LNCAP (cell line): ENCODE measurements at regions not wholly inside any gene's neighbourhood (a gene's known extent, or its start where the extent isn't known, plus 50 kb on each side); places are given as distances from the start of the nearest gene placed in this dataset.

ENCODE experiments used
- CTCF ChIP-seq: fragments of 450-650 bp; IDR thresholded peaks from 2 replicates; pipeline ENCODE4 v1.5.1; 2017; ENCODE audit warnings: mild to moderate bottlenecking

- TF ChIP-seq CTCF, result no peak
Measured at GRCh38 chr11:127454856-127455255, 454.3 kb upstream of the KIRREL3 start.

GRCh38 chr11:127452533-127452932, 452.0 kb upstream of the KIRREL3 start:
- no peak for TF ChIP-seq CTCF

- no peak for TF ChIP-seq CTCF
Measured at GRCh38 chr11:127451861-127452260, 451.3 kb upstream of the KIRREL3 start.

GRCh38 chr11:127448101-127448500, 447.5 kb upstream of the KIRREL3 start:
- TF ChIP-seq CTCF, result no peak

GRCh38 chr11:127445476-127445875, 444.9 kb upstream of the KIRREL3 start:
- TF ChIP-seq CTCF, result no peak

- no peak for TF ChIP-seq CTCF
Measured at GRCh38 chr11:127443297-127443696, 442.7 kb upstream of the KIRREL3 start.

GRCh38 chr11:127440616-127441015, 440.0 kb upstream of the KIRREL3 start:
- TF ChIP-seq CTCF, result no peak

GRCh38 chr11:127425281-127425680, 424.7 kb upstream of the KIRREL3 start:
- no peak for TF ChIP-seq CTCF
